Endothelial cell of hepatic sinusoid (primary cell): ENCODE measurements at regions not wholly inside any gene's neighbourhood (a gene's known extent, or its start where the extent isn't known, plus 50 kb on each side); places are given as distances from the start of the nearest gene placed in this dataset.

ENCODE experiments used
- in situ Hi-C: cut with HindIII; loops from 2 replicates; pipeline ENCODE4 v1.10.0; 2017; ENCODE audit warnings: low sequenced_read_pairs

DNA sequence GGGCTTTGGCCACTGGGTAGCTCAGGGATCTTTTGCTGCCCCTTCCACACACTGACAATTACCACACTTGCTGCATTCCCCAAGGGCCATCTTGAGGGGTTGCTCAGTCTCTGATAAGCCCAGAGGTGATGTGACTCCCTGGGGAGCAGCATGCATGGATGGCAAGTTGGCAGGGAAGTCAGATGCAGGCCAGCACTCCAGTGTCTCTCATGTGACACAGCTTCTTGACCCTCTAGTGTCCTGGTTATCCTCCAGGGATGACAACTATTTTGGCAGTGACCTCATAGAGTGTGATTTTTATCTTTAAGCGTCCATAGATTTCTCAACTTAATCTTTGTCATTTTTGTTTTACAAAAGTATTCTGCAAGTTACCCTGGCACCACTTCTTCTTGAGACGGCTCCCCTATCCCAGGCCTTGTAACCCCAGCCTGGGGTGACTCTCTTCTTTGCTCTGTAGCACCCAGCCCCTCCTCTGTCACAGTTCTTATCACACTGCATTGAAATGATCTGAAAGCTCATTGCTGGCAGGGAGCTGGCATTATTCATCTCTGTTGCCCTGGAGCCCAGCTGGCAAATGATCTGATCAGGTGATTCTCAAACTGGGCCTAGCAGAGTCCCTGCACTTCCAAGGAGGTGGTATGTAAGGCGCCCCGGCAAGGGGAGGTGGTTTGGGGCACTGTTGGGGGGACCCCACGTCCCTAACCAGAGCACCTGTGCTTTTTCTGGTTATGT, 72.6 kb downstream of the TENT5C start:
- in situ Hi-C loops: no loop called here

DNA sequence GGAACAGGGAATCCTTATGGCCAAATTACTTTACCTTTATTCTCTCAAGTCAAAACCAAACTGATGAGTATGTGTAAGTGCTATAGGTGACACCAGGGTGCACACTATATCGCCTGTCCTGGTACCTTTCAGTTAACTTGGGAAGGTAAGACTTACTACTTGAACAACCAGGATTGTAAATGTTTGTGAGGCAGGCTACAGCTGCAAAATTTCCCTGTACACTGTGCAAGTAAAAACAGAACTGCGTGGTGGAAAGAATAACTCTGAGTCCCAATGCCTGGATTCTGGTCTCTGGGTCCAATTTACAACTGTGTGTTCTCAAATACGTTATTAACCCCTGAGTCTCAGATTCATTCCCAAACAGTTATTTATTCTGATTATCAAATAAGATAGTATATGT, 73.5 kb downstream of the TENT5C start:
- in situ Hi-C loops: no loop called here

DNA sequence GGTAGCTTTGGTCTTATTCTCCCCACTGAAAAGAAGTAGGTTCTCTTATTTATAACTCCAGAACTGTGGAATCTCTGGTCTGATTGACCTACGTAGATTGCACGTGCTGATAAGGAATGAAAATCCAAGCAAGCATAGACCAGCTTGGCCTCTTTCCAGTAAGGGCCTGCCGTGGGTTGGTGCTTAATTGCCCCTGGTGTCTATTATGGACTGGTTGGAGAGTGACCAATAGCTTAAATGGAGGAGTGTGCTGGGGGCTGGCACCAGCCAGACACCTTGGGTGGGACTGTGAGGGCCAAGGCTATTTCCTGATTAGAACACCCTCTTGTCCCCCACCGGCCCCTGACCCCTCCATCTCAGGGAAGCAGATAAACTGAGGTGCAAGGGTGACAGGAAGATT, 74.0 kb downstream of the TENT5C start:
- in situ Hi-C loops: no loop called here

DNA sequence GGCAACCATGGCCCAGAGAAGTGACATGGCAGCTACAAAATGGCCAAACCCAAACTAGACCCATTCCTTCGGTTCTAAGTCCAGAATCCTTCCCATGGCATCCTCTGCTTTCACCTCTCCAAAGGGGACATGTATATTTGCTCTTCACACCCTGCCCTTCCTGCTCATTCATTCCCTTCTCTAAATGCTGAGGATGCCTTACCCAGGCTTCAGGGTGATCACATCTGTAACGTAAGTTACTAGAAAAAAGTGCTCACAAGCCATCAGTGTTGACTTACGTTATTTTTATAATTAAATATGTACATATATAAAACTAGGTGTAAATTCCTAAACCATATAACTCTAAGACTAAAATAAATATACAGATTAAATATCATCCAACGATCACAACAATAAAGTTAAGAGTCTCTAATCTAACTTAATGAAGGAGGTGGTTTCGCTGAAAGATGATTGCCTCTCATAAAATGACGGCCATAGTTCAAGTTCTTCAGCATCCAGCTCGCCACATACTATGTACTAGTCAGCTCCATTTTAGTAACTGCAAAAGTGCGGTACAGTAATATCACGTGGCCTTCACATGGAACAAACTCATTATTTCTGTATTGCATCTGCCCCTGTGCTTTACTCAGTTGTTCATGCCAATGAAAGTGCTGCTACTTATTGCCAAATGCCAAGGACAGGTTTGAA, 74.6 kb downstream of the TENT5C start:
- in situ Hi-C loops: no loop called here

DNA sequence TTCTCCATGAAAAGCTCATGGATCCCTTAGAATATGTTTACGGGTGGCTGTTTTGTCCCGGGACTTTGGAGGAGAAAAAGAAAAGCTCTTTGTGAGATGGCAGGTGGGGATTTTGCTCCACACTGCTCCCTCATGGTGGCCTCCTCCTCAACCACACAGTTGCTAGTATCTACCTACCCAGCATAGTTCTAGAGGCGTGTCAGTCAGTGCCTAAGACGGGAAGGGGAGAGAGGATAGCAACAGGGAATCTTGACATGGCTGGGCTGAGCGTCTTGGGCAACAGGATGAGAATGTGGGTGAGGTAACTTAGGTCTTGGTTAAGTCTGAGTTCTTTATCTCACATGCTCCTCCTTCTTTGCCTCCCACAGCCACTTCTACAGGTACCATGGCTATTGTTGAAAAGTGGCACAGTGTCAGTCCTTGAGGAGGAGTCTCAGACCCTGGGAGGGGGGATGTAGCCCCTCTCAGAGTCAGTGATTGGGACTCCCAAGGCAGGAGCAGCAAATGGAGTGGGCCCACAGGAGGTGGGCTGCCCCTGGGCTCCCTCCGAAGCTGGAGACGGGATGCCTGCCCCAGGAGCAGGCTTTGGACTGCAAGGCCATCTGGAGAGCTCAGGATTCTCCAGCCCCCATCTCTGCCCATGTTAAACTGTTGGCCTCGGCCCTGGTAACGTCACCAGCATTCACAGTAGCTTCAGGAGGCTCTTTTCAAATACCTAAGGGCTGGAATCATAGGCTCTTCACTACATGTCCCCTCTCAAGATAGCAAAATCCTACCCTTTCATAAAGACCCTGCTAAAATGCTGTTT, 75.4 kb downstream of the TENT5C start:
- in situ Hi-C loops: no loop called here

DNA sequence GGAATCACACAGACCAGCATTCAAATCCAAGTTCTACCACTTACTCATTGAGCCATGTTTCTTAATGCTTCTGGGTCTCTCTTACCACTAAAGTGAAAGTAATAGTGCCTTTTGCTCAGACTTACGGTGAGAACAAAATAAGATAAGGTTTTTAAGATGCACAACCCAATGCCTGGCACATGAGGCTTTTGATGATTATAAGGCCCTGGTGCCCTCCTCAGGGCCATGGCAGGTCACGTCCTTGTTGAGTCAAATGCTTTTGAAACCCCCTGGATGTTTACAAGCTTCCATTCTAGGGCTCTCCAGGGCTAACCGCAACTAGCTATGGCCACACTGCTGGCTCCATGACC, 76.0 kb downstream of the TENT5C start:
- in situ Hi-C loops: no loop called here

DNA sequence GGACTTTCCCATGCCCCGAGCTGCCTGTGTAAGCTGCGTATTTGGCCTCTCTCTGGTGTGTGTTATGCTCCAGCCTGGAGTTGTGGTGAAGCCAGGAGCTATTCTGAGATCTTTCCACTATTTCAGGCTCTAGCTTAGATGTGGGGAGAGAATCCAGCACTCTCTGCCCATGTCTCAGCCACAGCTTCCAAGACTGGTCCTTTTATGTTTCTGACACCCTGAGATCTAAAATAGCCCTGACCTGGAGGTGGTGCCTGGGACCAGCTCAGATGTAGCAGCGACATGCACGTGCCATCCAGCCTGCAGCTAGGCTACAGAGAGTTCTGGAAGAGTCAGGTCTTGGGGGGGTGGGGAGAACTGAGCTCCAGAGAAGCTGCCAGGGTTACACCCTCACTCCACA, 76.5 kb downstream of the TENT5C start:
- in situ Hi-C loops: no loop called here

DNA sequence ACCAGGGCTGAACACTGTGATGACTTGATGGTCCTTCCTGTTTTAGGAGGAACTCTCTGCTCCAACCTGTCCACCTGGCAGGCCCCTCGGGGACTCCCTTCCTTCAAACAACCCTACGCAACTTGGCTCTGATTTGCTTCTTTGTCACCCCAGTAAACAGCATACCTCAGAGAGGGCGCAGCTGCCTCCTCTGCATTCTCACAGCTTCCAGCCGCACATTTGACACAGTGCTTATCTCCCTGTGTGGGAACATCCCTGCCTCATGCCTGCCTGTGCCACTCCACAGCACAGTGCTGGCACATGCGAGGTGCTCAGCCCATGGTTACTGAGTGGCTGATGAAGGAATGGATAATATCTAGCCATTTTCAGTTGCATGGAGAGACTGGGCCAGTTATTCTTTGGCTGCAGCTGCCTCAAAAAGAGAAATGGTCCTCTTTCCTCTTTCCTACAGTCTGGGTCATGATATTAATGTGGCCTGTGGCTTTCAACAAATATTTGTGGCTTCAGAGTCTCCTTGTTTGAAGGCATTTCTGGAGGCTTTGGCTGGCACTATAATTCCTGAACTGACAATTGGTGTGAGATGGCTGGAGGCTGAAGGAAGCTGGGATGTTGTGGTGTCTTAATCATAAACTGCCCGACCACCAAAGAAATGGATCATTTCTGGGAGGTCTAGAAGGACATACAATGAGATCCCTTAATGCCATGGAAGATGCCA, 77.9 kb downstream of the TENT5C start:
- in situ Hi-C loops: no loop called here

DNA sequence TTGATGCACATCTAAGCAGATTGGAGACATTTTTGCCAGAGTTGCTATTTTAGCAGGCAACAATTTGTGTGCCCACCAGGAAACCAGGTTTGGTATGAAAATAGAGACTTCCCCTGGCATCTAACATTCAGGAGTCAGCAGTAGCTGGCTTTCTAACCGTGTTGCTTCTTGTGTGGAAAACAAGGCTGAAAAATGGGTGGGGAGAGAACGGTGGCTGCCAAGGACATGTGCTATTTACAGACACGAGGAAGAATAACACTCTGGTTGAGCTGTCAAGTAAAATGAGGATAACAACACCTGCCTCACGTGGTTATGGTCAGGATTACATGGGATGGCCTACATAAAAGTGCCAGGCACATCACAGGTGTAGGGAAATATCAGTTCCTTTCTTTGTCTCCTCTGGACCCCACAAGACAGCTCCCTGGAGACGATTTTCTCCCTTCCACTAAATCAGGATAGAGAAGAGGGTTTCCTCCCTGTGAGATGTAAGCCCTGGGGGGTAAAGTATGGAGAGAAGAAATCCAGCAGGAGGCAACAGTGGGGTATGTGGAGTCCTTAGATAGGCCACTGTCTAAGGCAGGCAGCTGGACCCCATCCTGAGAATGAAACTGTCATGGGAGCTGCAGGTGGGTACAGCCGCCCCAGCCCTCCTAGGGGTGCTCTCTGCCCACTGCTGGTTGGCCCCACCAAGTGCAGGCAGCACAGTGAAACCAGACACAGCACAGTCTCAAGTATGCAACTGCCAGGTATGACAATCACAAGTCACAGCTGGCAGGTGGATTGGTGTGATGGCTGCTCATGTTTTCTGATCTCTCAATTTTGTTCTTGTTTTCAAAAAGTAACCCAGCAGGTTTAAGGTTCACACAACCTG, 80.3 kb downstream of the TENT5C start:
- in situ Hi-C loops: no loop called here

DNA sequence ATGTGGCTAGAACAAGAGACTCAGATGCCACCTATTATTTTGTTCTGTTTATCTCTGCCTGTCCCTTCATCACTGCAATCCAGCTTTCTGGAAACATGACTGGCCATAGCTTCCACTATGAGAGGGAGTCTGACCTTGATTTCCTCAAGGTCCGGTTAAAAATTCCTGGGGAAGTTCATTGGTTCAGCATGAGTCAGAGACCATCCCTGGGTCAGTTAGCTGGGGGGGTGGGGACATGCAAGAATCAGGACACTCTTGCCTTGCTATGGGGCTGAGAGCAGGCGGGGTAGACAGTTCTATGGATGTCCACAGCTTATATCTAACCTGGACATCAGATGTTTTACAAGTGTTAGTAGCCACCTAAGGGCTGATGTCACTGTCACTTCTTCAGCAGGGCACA, 81.1 kb downstream of the TENT5C start:
- in situ Hi-C loops: no loop called here

DNA sequence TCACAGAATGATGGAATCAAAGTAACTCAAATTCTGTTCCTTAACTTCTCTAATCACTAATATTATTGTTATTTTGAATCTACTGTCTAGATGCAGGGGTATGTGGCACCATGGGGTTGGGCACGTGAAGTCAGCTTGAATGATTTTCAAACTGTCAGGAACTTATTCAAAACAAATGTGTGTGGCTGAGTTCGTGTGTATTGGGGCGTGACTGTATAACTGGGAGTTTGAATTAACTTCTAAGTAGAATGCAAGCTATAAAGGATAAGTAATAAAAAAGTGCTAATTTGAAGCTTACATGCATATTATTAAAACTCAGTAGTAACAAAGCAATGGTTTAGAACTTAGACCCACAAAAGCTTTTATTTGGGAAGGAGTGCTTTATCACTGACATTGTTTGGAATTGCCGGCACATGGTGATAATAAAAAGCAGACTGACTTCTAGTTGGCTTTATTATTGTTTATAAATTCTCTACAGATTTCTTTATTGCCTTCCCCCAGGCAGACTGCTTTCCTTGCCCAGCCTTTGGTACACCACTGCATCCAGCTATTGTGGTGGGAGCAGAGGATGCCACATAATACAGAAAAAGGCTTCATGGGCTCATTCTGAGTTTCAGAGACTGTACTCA, 84.3 kb downstream of the TENT5C start:
- in situ Hi-C loops: loop anchor here (5.0 kb wide), 1 partner anchor 42 kb away; no protein-coding TSS in a partner anchor

DNA sequence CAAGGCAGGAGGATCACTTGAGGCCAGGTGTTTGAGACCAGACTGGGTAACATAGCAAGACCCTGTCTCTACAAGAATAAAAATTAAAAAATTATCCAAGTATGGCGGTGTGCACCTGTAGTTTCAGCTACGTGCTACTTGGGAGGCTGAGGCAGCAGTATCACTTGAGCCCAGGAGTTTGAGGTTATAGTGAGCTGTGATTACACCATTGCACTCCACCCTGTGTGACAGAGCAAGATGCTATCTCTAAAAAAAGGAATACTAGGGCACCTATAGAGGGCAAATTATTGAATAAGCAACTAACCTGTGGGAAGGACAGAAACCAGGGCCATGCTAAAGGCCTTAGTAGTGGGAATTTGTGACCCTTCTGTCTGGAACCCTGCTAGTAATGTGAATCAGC, 86.1 kb downstream of the TENT5C start:
- in situ Hi-C loops: loop anchor here (5.0 kb wide), 1 partner anchor 40 kb away; no protein-coding TSS in a partner anchor

DNA sequence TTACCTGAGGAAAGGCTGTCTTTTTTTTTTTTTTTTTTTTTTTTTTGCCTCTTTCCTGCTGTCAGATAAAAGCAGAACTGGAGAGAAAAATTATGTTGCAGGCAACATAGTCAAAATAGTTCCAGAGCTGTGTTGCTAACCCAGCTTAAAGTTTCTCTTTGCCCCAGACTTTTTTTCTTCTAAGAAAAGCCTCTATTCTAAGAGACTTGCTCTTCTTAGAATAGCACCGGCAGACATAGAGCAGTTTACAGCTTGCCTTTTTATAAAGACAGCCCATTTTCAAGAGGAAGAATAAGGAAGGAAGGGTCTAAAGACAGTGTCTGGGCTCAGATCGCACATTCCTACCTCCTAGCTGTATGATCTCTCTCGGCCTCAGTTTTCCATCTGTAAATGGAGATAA, 88.7 kb downstream of the TENT5C start:
- in situ Hi-C loops: loop anchor here (5.0 kb wide), 1 partner anchor 38 kb away; no protein-coding TSS in a partner anchor

DNA sequence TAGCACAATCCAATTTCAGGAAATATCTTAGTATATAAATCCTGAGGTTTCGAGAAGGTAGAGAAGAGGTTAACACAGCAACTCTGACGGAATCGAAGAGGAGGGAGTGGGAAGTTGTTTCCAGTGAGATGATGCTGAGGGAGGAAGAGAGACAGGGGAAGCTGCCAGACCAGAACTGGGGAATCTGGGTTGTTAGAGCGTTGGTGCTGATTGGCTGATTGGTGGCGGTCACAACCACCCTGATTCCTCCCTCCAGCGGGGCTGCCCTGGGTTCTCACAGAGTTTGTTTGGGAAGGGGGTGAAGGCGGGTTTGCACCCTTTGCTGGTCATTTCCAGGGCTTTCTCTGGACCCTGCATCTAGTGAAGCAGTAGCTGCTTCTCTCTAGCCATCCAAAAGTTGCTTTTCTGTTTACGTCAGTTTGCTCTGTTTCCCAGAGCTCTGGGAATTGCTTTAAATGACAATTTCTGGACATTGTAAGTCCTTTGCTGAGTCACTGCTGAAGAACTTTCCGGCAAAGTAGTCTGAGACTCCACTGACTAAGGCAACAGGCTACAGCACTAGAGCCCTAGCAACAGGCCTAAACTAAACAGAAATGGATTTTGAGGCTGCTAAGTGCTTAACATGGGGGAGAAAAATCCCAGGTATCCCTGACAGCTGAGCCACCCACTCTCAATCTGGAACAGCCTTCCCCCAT, 90.1 kb downstream of the TENT5C start:
- in situ Hi-C loops: no loop called here

DNA sequence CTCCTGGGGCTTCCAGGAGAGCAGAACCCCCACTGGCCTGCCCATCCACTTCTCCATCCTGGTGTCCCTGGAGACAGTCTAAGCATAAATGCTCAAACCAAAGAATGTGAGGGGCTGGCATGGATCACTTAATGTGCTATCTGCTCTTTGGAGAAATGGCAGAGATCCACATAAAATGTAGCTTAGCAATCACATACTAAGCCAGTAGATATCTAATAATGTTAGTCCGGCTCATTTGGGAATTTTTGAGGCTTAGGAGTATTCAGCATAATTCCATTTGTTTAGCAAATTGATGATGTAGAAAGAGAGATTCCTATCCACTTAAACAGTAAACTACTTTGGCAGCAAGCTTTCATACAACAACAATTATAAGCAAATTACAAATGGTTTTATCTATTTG, 90.7 kb downstream of the TENT5C start:
- in situ Hi-C loops: no loop called here

DNA sequence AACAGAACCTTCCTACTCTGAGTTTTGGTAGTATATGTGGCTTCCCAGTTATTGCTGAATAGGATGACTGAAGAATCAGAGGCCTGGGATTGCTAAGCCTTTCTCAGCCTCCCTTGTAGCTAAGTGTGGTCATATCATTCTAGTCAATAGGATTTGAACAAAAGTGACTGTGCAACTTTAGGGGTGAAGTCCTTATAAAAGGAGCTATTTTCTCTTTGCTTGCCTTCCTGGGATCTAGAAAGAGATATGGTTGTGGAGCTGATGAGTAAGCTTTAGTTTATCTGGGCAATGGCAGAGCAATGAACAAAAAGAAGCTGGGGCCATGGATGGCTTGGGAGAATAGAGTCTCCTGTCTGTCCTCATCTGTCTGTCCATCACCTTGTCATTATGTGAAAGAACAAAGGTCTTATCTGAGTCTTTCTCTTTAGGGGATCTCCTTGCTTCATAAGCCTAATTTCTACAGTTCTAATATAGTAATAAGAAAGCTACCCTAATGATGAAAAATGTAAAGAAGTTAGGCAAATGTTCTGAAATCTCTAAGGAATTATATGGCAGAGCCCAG, 91.5 kb downstream of the TENT5C start:
- in situ Hi-C loops: no loop called here

DNA sequence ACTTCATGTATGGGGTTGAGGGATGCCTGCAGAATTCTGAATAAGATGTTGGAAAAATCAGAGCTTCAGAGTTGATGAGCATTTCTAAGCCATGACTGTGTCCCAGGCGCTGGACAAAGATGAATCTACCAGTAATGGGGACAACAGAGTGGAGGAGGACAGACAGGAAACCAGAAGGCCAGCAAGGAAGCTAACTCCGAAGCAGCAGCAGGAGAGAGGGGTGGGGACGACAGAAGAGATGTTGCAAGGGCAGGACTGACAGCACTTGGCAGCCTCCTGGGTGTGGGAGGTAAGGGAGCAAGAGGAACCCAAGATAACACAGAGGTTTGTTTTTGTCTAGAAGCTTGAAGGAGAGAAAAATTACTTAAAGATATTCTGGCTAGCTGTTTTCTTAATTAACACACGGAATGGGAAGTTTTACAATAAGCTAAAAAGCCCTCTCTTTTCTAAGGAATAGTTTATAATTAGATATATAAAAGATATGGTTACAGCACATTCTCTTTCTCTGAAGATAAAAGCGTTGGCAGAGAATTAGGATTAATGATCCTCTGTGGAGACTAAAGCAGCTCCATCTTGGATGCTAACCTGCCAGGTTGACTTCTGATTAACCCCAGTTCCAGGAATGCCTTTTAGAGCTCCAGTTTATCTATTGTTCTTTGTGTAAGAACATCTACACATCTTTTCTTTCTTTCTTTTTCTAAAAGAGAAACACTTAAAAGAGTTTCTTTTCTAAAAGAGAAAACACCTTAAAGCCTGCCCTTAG, 92.7 kb downstream of the TENT5C start:
- in situ Hi-C loops: no loop called here

DNA sequence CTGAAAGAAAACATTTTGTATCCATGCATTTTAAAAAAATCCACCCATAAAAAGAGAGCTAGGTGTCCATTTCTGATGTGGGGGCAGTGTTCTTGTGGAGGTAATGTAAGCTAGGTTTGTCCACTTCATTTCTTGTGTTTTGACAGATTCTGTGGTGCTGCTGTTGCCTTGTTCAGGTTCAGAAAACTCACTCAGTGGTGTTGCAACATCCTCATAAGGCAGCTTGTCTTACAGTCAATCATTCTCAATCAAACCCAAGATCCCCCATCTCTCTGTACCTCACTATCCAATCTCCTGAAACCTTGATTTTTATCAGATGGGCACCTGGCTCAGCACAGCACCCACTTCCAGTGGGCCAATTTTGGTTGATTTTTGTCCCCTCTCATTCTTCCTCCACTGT, 94.1 kb downstream of the TENT5C start:
- in situ Hi-C loops: no loop called here
